ENCODE measurements at regions not wholly inside any gene's neighbourhood (a gene's known extent, or its start where the extent isn't known, plus 50 kb on each side); places are given as distances from the start of the nearest gene placed in this dataset.

GRCh38 chr13:79680485-79680884 is 199.5 kb downstream of the NDFIP2 start:
- DNase-seq: no peak

- no peak for DNase-seq
Measured at GRCh38 chr13:79679334-79679733, 198.4 kb downstream of the NDFIP2 start.

GRCh38 chr13:79678100-79678499 is 197.1 kb downstream of the NDFIP2 start:
- no peak for DNase-seq

DNA sequence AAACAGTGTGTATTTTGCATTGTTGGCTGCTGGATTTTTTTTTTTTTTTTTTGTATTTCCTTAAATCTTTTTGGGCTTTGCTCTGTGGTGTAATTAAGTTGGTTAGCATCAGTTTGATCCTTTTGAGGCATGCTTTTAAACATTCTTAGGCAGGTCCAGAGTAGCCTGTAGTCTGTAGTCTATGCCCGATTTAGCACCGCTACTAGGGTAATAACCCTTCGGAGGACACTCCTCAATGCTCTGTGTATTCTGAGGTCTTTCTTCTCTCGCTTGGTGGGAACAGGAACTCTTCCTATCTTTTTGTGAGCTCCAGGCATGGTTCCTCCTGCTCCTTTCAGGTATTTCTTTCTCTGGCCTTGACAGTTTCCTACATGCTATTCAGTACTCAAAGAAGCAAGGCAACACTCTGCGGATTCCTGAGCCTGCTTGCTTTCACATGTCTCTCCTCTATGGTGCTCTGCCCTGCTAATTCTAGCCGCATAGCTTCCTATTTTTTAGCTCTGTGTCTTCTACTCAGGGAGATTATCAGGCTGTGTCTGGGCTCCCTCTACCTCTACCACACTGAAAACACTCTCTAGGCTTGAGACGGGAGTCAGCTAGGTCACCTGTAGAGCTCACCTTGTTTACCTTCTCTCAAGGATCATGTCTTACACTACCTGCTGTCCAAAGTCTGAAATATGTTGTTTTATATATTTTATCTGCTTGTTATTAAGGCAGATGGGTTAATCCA is 195.1 kb downstream of the NDFIP2 start:
- DNase-seq: no peak

DNA sequence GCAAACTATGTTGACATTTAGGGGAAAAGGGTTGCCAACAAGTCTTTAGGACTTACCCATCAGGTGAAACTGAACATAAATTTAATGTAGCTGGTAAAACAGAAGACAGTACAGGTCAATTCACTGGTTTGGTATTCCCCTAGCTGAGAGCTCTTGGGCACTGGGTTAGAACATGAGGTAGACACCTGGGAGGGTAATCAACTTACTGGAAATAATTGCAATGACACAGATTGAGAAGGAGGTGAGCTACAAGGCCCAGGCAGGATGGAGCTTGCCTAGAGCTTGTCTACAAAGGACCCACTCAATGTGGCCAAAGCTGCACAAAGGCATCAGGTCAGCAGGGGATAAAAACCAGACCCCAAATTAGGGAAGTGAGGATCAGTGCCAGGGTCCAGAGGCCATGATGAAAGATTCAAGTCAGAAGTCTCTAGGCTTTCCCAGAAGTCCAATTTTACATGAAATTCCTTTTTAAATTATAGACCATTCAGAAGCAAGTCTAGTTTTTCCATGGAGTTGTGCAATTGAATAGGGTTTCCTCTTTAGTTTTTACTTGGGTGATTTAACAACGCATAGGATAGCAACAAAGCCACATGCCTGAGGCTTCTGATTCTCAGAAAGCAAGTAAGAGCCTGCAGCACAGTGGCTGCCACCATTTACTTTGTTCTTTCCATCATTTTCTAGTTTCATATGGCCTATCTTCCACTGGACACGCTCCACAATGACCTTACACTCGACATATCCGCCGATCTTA is 194.0 kb downstream of the NDFIP2 start:
- DNase-seq: no peak

- DNase-seq: no peak
Measured at GRCh38 chr13:79673993-79674377, 193.0 kb downstream of the NDFIP2 start.

GRCh38 chr13:79673310-79673992 is 192.5 kb downstream of the NDFIP2 start:
- no peak for DNase-seq

DNA sequence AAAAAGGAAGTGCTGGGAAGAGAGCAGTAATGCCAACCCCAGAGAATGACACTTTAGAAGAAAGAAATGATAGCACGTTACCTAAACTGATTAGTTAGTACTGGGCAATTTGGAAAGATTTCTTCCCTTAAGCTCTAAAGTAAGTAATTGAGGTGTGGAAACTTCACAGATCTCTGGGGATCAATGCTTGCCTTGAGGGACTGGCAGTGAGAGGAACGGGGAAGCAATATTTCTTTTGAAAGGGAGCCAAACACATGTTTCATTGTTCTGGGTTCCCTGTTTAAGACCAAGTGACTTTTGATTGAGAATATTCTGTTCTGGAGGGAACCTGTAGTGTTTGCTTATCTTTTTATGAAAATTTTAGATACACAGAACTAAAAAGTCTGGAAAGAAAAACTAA is 190.5 kb downstream of the NDFIP2 start:
- no peak for DNase-seq

GRCh38 chr13:79668201-79668752 is 187.3 kb downstream of the NDFIP2 start:
- DNase-seq: no peak

GRCh38 chr13:79667771-79668170 is 186.8 kb downstream of the NDFIP2 start:
- DNase-seq: no peak

GRCh38 chr13:79663977-79664636 is 183.2 kb downstream of the NDFIP2 start:
- no peak for DNase-seq

GRCh38 chr13:79663435-79663834 is 182.5 kb downstream of the NDFIP2 start:
- no peak for DNase-seq

GRCh38 chr13:79662882-79663281 is 181.9 kb downstream of the NDFIP2 start:
- DNase-seq: no peak

GRCh38 chr13:79660361-79660760 is 179.4 kb downstream of the NDFIP2 start:
- no peak for DNase-seq

DNA sequence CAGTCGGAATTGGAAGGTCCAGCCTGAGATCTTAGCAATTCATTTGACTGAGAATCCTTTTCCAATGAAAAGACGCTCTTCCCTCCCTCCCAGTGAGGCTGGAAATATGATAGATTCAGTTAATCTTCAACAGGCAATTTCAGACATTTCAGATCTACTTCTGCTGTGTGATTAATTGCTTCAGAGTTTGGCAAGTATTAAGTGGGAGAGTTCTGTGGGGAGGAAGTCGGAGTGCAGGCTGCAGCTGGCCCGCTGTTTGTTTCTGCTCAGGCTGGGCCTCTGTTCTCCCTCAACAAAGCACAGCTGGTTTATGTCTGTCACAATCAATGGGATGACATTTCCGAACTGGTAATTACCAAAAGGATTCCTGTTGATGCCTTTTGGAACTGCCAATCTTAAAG is 178.2 kb downstream of the NDFIP2 start:
- no peak for DNase-seq

- DNase-seq: no peak
Measured at GRCh38 chr13:79658333-79658975, 177.5 kb downstream of the NDFIP2 start.

GRCh38 chr13:79655509-79655908 is 174.6 kb downstream of the NDFIP2 start:
- DNase-seq: no peak

DNA sequence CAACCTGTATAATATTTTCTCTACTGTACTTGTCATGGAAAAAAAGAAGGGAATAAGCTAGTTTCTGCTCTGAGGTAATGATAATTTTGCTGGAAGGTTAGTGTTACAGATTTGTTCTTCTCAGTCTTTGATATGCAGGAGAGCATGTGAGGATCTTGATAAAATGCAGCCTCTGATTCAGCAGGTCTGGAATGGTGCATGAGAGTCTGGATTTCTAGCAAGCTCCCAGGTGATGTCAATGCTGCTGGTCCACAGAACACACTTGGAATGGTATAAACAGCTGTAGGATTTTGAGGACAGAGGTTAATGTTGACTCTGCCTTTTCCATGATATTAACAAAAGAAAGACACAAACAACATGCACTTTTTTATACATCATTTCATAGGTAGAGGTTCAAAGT is 173.6 kb downstream of the NDFIP2 start:
- DNase-seq: no peak

DNA sequence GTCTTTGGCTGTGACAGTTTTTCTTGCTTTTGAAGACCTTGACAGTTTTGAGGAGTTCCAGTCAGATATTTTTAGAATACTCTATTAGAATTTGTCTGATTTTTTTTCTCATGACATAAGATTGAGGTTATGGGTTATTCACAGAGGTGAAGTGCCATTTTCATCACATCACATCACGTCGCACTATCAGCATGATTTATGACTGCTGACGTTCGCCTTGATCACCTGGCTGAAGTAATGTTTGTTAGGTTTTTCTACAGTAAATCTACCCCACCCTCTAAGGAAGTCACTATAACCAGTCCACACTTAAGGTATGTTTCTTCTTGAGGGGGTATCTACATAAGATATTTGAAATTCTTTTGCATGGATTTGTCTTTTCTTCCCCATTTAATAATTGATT is 169.7 kb downstream of the NDFIP2 start:
- no peak for DNase-seq

GRCh38 chr13:79648191-79648590 is 167.2 kb downstream of the NDFIP2 start:
- no peak for DNase-seq

DNA sequence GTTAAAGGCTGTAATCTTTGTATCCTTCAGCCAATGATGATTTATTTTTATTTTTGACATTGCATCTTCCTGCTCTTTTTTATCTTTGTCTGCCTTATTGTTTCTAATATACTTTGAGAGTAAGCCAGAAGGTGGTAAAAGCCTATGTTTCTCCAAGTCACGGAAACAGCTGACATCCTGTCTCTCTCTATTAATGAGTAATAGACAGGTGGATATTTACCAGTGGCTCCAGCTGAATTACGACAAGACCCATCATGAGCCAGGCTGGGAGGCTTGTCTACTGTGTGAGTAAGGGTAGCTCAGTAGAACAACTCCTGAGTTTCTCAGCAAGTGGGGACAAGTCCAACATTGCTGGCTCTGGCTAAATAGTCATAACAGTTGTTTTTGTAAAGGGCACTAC is 166.6 kb downstream of the NDFIP2 start:
- DNase-seq: no peak

DNA sequence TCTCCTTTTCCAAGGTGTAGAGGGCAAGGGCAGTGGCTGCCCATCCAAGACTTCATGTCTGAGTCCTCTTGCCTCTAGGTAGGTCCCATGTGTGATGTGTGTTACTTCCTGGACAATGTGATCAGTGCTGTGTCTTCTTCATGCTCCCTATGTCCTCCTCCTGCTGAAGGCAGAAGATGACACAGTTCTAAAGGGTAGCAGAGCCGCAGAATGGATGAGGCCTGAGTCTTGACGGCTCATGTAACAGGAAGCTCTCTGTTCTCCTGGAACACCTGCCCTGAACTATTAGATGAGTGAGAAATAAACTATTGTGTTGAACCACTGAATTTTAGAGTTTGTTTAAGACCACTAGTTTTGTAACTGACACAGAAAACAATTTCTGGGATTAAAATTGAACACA is 165.9 kb downstream of the NDFIP2 start:
- no peak for DNase-seq

GRCh38 chr13:79645569-79645968 is 164.6 kb downstream of the NDFIP2 start:
- DNase-seq: no peak

All from activated effector memory CD4-positive, alpha-beta T cell treated with anti-CD3 and anti-CD28 coated beads, Interleukin-2, amount 50 U/mL, for 16 hours (primary cell).